ENCODE measurements at regions not wholly inside any gene's neighbourhood (a gene's known extent, or its start where the extent isn't known, plus 50 kb on each side); places are given as distances from the start of the nearest gene placed in this dataset.

- no peaks in the 10 kb centered on the region for H3K36me3 ChIP-seq (ENCODE audit: insufficient read depth)
- H3K4me2 ChIP-seq = no peak overlapping the region
- no peaks in the 10 kb centered on the region for H3F3A ChIP-seq (replicated peaks; ENCODE audit: low read depth)
- no peaks in the 10 kb centered on the region; the same call in 1 of the 2 replicates for H3K9me2 ChIP-seq (ENCODE audit: insufficient read depth)
- Mint-ChIP-seq H3K27ac (no peak overlapping the region), H3K9me3 (peaks cover 18% of the 10 kb centered on the region), H3K4me1 (peaks cover 10% of the 10 kb centered on the region; the same call in 2 of the 3 replicates), H3K27me3 (ENCODE audit: insufficient read depth, low read depth, poor library complexity) (peaks cover 3% of the 10 kb centered on the region), H3K4me3 (no peak overlapping the region), H3K36me3 (ENCODE audit: low read depth) (peaks cover 3% of the 10 kb centered on the region; the same call in 2 of the 3 replicates)
- H3K4me3 ChIP-seq = no peak overlapping the region
- H3K4me1 ChIP-seq (ENCODE audit: insufficient read depth) = no peaks in the 10 kb centered on the region
- no peak for TF ChIP-seq ZNF114 (CRISPR knock-in tag; IDR thresholded peaks at IDR 0.05)
- TF ChIP-seq ZNF331 (CRISPR knock-in tag; IDR thresholded peaks at IDR 0.05; ENCODE audit: low read depth) = no peak
- TF ChIP-seq JUNB (IDR thresholded peaks at IDR 0.05; ENCODE audit: unreplicated experiment) = no peak
- H4K20me1 ChIP-seq (replicated peaks; ENCODE audit: insufficient read depth) = no peaks in the 10 kb centered on the region
- no peaks in the 10 kb centered on the region for H3K79me2 ChIP-seq (replicated peaks; ENCODE audit: insufficient read depth)
- no peak overlapping the region for H2AFZ ChIP-seq
- H3K27me3 ChIP-seq (ENCODE audit: insufficient read depth) = no peaks in the 10 kb centered on the region
- no peak for ATAC-seq
- no peak for DNase-seq (ENCODE audit: low spot score)
- no peak overlapping the region for H3K27ac ChIP-seq (ENCODE audit: low read depth)
These were observed 68.0 kb upstream of the NKD1 start for GRCh38 chr16:50480206-50480605.

- Histone ChIP-seq H3K4me3 (no peak overlapping the region), H3K27me3 (ENCODE audit: insufficient read depth) (no peaks in the 10 kb centered on the region), H3K4me1 (ENCODE audit: insufficient read depth) (no peaks in the 10 kb centered on the region), H2AFZ (no peak overlapping the region), H3K9me2 (ENCODE audit: insufficient read depth) (no peaks in the 10 kb centered on the region; the same call in 1 of the 2 replicates), H3F3A (replicated peaks; ENCODE audit: low read depth) (no peaks in the 10 kb centered on the region), H3K79me2 (replicated peaks; ENCODE audit: insufficient read depth) (no peaks in the 10 kb centered on the region), H3K36me3 (ENCODE audit: insufficient read depth) (no peaks in the 10 kb centered on the region), H3K27ac (ENCODE audit: low read depth) (no peak overlapping the region), H3K4me2 (no peak overlapping the region), H4K20me1 (replicated peaks; ENCODE audit: insufficient read depth) (no peaks in the 10 kb centered on the region)
- no peak for DNase-seq (ENCODE audit: low spot score)
- H3K27me3 Mint-ChIP-seq (ENCODE audit: insufficient read depth, low read depth, poor library complexity) = peaks cover 4% of the 10 kb centered on the region
- peaks cover 10% of the 10 kb centered on the region; the same call in 2 of the 3 replicates for H3K4me1 Mint-ChIP-seq
- H3K36me3 Mint-ChIP-seq (ENCODE audit: low read depth) = peaks cover 3% of the 10 kb centered on the region; the same call in 2 of the 3 replicates
- ATAC-seq = no peak
- no peak for TF ChIP-seq ZNF331 (CRISPR knock-in tag; IDR thresholded peaks at IDR 0.05; ENCODE audit: low read depth)
- TF ChIP-seq NANOG (IDR thresholded peaks at IDR 0.05; ENCODE audit: borderline replicate concordance) = no peak
- no peak for TF ChIP-seq EZH2 (IDR thresholded peaks at IDR 0.05; ENCODE audit: low read depth, unreplicated experiment)
- TF ChIP-seq CTCF (conservative IDR thresholded peaks at IDR 0.05; ENCODE audit: low read depth in 2 of 2) = no peak
- TF ChIP-seq POLR2AphosphoS5 (IDR thresholded peaks at IDR 0.05; ENCODE audit: low read depth) = no peak
- peaks cover 13% of the 10 kb centered on the region for H3K9me3 Mint-ChIP-seq
- H3K27ac Mint-ChIP-seq = no peak overlapping the region
- no peak overlapping the region for H3K4me3 Mint-ChIP-seq
These were observed 68.4 kb upstream of the NKD1 start for GRCh38 chr16:50479771-50480170.

- Histone ChIP-seq H3K4me2 (0 out of 2 replicates have a peak overlapping the region, but pooled peaks have one; percentile 26), H3K4me3 (no peak overlapping the region), H3K4me1 (ENCODE audit: insufficient read depth) (no peaks in the 10 kb centered on the region), H2AFZ (peak overlapping the region; percentile 91), H3K27ac (ENCODE audit: low read depth) (no peak overlapping the region), H3K27me3 (ENCODE audit: insufficient read depth) (no peaks in the 10 kb centered on the region), H3K36me3 (ENCODE audit: insufficient read depth) (no peaks in the 10 kb centered on the region), H3F3A (replicated peaks; ENCODE audit: low read depth) (no peaks in the 10 kb centered on the region), H3K9me2 (ENCODE audit: insufficient read depth) (no peaks in the 10 kb centered on the region; the same call in 1 of the 2 replicates), H4K20me1 (replicated peaks; ENCODE audit: insufficient read depth) (no peaks in the 10 kb centered on the region), H3K79me2 (replicated peaks; ENCODE audit: insufficient read depth) (no peaks in the 10 kb centered on the region)
- ATAC-seq = peak; percentile 92
- Mint-ChIP-seq H3K27ac (no peak overlapping the region), H3K36me3 (ENCODE audit: low read depth) (peaks cover 2% of the 10 kb centered on the region; the same call in 2 of the 3 replicates), H3K27me3 (ENCODE audit: insufficient read depth, low read depth, poor library complexity) (peaks cover 6% of the 10 kb centered on the region), H3K4me1 (peaks cover 12% of the 10 kb centered on the region; the same call in 2 of the 3 replicates), H3K4me3 (no peak overlapping the region), H3K9me3 (peaks cover 5% of the 10 kb centered on the region)
- TF ChIP-seq NANOG (IDR thresholded peaks at IDR 0.05; ENCODE audit: borderline replicate concordance) (no peak), EZH2phosphoT487 (IDR thresholded peaks at IDR 0.05; ENCODE audit: unreplicated experiment) (no peak), STAT1 (IDR thresholded peaks at IDR 0.05; ENCODE audit: unreplicated experiment) (no peak), REST (IDR thresholded peaks at IDR 0.05; ENCODE audit: unreplicated experiment) (no peak), EZH2 (IDR thresholded peaks at IDR 0.05; ENCODE audit: low read depth, unreplicated experiment) (no peak), POLR2AphosphoS5 (IDR thresholded peaks at IDR 0.05; ENCODE audit: low read depth) (no peak), ZNF331 (CRISPR knock-in tag; IDR thresholded peaks at IDR 0.05; ENCODE audit: low read depth) (no peak), ETS1 (IDR thresholded peaks at IDR 0.05) (no peak), JUNB (IDR thresholded peaks at IDR 0.05; ENCODE audit: unreplicated experiment) (no peak)
- DNase-seq (ENCODE audit: low spot score) = peak; percentile 41
These were observed 69.4 kb upstream of the NKD1 start for GRCh38 chr16:50478773-50479149.

Measured in GM23338 (cell line).